Left cardiac atrium (tissue), 4 donors: ENCODE measurements at regions not wholly inside any gene's neighbourhood (a gene's known extent, or its start where the extent isn't known, plus 50 kb on each side); places are given as distances from the start of the nearest gene placed in this dataset.

Experiments
- ATAC-seq, 2 donors: fragments of 200-7000 bp; cut with Tn5 transposase; one replicate each; pipeline ENCODE4 v1.9.1; 2020; ENCODE audit warnings: mild to moderate bottlenecking in 2 of 2, moderate library complexity in 2 of 2
- DNase-seq: peaks from one replicate; pipeline ENCODE4 v3.0.0-alpha.2; 2020
- intact Hi-C, 2 donors: fragments of 100-400 bp; cut with DNase I; formaldehyde crosslinking; loops; one replicate each; pipeline versions ENCODE4 v1.14.1 to v1.15.1; 2022 to 2023
- donor health status: DM: no; HTN: yes; CAD: no.
- donor health status: DM: no; HTN: yes; CAD: no; lungs with severe emphysema.
- donor health status: DM: yes; HTN: yes; CAD: no.
- donor health status: Dilated cardiomyopathy.

- intact Hi-C loops, result no loop called here
- ATAC-seq, result no peak
Observed at GRCh38 chr6:18733921-18734550, 346.9 kb downstream of the RNF144B start.

GRCh38 chr6:18741741-18742140 lies 354.6 kb downstream of the RNF144B start:
- DNase-seq (no peak), ATAC-seq (no peak)
- intact Hi-C loops, result no loop called here

More at GRCh38 chr6:18733921-18734550, 346.9 kb downstream of the RNF144B start:
- DNase-seq, result no peak

- intact Hi-C loops, result no loop called here
- DNase-seq (no peak), ATAC-seq (no peak)
Observed at GRCh38 chr6:18742406-18742805, 355.3 kb downstream of the RNF144B start.

- no peak for DNase-seq
- intact Hi-C loops, result loop anchor here in 1 of 2 donors (5.0 kb wide), 2 partner anchors 1106 to 1311 kb away; no protein-coding TSS in a partner anchor
- ATAC-seq, result no peak
Observed at GRCh38 chr6:18746727-18747126, 359.6 kb downstream of the RNF144B start.

- DNase-seq, result no peak
- ATAC-seq, result no peak
- intact Hi-C loops, result loop anchor here in 1 of 2 donors (5.0 kb wide), 2 partner anchors 1104 to 1309 kb away; no protein-coding TSS in a partner anchor
Observed at GRCh38 chr6:18748314-18748713, 361.2 kb downstream of the RNF144B start.

- intact Hi-C loops, result no loop called here
- DNase-seq (no peak), ATAC-seq (no peak)
Observed at GRCh38 chr6:18752278-18753068, 365.3 kb downstream of the RNF144B start.

GRCh38 chr6:18753076-18753475 lies 365.9 kb downstream of the RNF144B start:
- intact Hi-C loops, result no loop called here
- DNase-seq (no peak), ATAC-seq (no peak)

GRCh38 chr6:18763086-18763485 lies 375.9 kb downstream of the RNF144B start:
- intact Hi-C loops, result no loop called here
- no peak for DNase-seq
- ATAC-seq, result no peak

GRCh38 chr6:18784794-18785193 lies 397.6 kb downstream of the RNF144B start:
- intact Hi-C loops, result no loop called here
- no peak for ATAC-seq
- no peak for DNase-seq

- ATAC-seq (no peak), DNase-seq (no peak)
- intact Hi-C loops, result no loop called here
Observed at GRCh38 chr6:18785810-18786490, 398.8 kb downstream of the RNF144B start.

- DNase-seq (no peak), ATAC-seq (no peak)
- intact Hi-C loops, result no loop called here
Observed at GRCh38 chr6:18792866-18793265, 405.7 kb downstream of the RNF144B start.

GRCh38 chr6:18795726-18796125 lies 408.6 kb downstream of the RNF144B start:
- DNase-seq, result no peak
- no peak for ATAC-seq
- intact Hi-C loops, result no loop called here

- intact Hi-C loops, result no loop called here
- ATAC-seq, result no peak
- no peak for DNase-seq
Observed at GRCh38 chr6:18820725-18821124, 433.6 kb downstream of the RNF144B start.

GRCh38 chr6:18823782-18824386 lies 436.7 kb downstream of the RNF144B start:
- intact Hi-C loops, result no loop called here
- no peak for ATAC-seq
- DNase-seq, result no peak

- DNase-seq, result no peak
- no peak for ATAC-seq
- intact Hi-C loops, result no loop called here
Observed at GRCh38 chr6:18829272-18829870, 442.2 kb downstream of the RNF144B start.

GRCh38 chr6:18835976-18836375 lies 448.8 kb downstream of the RNF144B start:
- DNase-seq (no peak), ATAC-seq (no peak)
- intact Hi-C loops, result no loop called here

- intact Hi-C loops, result no loop called here
- no peak for DNase-seq
- ATAC-seq, result peak in 1 of 2 donors; percentile 47
Observed at GRCh38 chr6:18837013-18837412, 449.9 kb downstream of the RNF144B start.

- ATAC-seq (no peak), DNase-seq (no peak)
- intact Hi-C loops, result no loop called here
Observed at GRCh38 chr6:18842534-18842933, 455.4 kb downstream of the RNF144B start.

GRCh38 chr6:18845896-18846295 lies 458.7 kb downstream of the RNF144B start:
- ATAC-seq (no peak), DNase-seq (no peak)
- intact Hi-C loops, result no loop called here
